HG03103 (cell line): ENCODE measurements at regions not wholly inside any gene's neighbourhood (a gene's known extent, or its start where the extent isn't known, plus 50 kb on each side); places are given as distances from the start of the nearest gene placed in this dataset.
A peak's percentile ranks its signal among the peaks of the same experiment; 100 is the strongest.

Experiments used
- ATAC-seq: cut with Tn5 transposase; IDR thresholded peaks from one replicate; pipeline ENCODE4 v1.9.1; 2021; ENCODE audit warnings: low read depth; ENCODE audit not compliant: unreplicated experiment

DNA sequence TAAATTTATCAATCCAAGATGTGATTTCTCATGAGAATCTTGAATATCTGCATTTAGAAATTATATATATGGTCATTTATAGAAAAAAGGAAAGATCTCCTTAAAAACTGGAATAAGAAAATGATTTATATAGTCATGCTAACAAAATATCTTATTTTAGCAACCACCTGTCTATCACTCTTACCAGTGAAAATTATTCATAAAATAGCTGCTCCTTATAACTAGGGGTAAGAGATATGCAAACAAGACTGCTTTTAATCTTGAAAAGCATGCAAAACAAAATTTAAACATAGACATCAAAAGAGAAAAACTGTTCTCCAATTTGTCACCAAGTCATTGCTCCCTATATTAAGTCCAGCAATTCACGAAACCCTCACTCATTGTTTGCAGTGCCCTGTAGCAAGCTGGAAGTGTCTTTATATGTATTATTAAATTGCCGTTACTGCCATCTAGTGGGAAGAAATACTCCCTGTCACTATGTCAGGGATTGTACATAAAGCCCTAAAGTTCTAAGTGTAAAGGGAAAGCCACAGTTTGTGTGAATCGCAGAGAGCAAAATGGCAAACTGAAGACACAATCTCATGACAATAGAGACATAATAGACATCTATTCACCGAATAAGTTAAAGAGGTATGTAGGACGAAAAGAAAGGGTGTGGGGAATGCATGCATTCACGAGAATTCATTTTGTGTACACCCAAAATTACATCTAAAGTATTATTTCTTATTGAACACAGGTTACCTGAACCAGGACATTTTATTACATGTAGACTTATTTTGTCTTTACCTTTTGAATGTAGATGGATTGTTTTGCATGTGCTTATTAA lies 600.5 kb downstream of the USP25 start:
- ATAC-seq = peak; percentile 88

DNA sequence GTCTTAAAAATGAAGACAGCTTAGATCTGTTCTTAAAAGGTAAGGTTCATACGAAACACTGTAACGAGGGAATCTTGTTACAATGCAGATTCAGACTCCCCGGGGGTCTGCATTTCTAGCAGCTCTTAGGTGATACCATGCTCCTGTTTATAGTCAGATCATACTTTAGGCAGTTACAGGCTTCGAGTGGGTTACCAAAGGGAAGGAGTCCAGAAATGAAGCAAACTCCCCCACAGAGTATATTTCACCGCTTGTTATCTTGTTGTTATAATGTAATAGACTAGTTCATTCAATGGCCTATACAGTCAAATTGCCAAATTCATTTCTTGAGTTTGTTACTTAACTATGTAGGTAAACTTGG lies 601.1 kb downstream of the USP25 start:
- ATAC-seq = no peak

GRCh38 chr21:16337266-16337665 lies 607.5 kb downstream of the USP25 start:
- ATAC-seq = no peak

- ATAC-seq = no peak
These were observed 613.1 kb downstream of the USP25 start for GRCh38 chr21:16342932-16343331.

GRCh38 chr21:16343776-16344175 lies 614.0 kb downstream of the USP25 start:
- no peak for ATAC-seq

- ATAC-seq = no peak
These were observed 616.0 kb downstream of the USP25 start for GRCh38 chr21:16345757-16346156.

DNA sequence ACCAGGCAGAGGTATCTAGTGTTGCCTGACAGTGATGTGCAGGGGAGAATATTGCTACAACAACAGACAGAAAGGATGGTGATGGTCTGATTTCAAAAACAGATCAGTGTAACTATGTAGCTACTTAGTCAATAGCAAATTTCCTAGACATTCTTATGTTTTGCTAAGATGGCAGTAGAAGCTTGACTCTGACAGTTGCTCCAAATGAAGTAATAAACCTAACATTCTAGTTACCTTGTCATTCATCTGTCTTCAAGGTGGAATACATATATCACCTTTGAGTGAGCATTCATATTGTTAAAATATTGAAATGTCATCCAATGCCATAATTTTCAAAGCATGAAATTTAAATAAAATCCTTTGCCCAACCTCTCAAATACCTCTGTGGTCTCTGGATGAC lies 617.4 kb downstream of the USP25 start:
- no peak for ATAC-seq

DNA sequence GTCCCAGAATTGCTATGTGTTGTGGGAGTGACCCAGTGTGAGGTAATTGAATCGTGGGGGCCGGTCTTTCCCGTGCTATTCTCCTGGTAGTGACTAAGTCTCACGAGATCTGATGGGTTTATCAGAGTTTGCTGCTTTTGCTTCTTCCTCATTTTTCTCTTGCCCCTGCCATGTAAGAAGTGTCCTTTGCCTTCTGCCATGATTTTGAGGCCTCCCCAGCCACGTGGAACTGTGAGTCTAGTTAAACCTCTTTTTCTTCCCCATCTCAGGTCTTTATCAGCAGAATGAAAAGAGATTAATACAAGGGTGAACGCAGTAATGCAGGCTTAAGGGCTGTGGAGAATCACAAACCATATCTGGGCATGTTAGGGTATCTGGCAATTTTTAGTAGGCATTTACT lies 624.0 kb downstream of the USP25 start:
- ATAC-seq = no peak

- no peak for ATAC-seq
These were observed 628.2 kb downstream of the USP25 start for GRCh38 chr21:16357994-16358393.

DNA sequence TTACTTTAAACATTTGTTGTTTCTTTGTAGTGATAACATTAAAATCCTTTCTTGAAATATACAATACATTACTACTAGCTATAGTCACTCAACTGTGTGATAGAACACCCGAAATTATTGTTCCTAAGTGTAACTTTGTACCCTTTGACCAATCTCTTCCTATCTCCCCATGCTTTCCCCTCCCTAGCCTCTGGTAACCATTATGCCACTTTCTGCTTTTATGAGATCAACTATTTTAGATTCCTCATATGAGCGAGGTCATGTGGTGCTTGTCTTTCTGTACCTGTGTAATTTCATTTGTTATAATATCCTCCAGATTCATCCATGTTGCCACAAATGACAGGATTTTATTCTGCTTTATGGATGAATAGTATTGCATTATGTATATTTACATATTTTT lies 629.0 kb downstream of the USP25 start:
- ATAC-seq = no peak

DNA sequence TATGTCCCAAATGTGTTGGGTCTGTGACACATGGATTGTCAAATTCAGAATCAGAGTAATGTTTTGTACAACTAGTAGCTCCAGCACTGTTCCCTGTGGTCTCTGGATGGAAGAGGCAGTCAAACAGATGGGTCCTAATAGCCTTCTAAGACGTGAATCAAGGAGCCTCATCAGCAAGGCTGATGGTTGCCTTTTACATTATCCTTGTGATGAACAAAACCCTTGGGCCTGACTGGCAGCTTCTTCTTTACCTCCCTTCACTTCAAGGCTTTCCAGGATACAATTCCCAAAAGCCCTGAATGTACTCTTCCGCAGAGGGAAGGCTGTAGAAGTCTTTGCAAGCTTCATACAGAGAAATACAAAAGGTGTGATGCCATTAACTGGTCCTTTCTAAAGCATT lies 633.3 kb downstream of the USP25 start:
- ATAC-seq = no peak

DNA sequence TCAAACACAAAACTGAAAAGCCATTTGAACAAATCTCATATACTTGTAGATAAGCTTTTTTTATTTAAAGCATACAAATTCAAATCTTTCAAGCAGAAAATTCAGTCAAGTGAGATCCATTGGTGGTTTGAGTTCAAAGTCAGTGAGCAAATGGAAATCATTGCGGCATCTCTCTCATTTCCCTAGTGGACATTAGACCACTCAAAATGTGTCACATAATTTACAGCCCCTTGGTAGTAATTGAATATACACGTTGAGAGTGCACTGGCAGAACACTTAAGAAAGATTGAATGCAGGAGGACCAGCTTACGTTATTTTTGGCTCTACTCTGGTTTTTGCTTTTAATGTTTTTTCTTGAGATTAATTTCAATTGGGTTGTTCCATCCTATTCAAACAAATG lies 633.7 kb downstream of the USP25 start:
- ATAC-seq = no peak

DNA sequence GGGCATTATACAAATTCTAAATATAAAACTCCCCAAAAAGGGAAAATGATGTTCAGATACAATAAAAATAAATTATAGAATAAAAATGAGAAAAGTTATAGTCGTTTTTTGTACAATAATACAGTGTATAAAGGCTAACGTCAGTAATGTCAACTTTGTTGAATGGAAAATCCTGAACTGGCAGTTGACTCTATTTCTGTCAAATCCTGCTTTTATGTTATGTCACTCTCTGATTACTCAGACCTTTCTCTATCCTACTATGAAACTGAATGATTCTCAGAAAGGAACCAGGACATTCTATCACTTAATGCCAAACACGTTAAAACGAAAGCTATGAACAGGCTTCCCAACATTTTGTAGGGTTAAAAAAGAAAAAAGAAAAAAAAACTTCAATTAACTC lies 636.4 kb downstream of the USP25 start:
- ATAC-seq = no peak

- no peak for ATAC-seq
These were observed 637.3 kb downstream of the USP25 start for GRCh38 chr21:16367079-16367478.

DNA sequence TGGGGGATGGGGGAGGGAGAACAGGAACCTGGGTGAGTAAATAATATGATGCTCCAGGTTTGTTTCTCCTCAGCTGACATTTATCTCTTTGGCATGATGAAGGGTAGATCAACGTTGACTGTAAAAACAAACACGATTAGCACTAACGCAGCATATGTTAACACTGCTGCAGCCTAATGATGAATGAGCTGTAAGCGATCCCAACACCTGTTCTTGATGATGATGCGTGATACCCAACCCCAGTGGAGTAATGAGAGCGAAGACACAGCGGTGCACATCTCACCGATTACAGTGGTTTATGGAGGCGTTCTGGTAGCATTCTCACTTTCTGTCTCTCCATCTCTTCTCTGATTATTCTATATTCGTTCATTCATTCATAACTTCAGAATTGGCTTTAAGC lies 640.4 kb downstream of the USP25 start:
- ATAC-seq = no peak

- ATAC-seq = no peak
These were observed 642.8 kb downstream of the USP25 start for GRCh38 chr21:16372586-16372985.

DNA sequence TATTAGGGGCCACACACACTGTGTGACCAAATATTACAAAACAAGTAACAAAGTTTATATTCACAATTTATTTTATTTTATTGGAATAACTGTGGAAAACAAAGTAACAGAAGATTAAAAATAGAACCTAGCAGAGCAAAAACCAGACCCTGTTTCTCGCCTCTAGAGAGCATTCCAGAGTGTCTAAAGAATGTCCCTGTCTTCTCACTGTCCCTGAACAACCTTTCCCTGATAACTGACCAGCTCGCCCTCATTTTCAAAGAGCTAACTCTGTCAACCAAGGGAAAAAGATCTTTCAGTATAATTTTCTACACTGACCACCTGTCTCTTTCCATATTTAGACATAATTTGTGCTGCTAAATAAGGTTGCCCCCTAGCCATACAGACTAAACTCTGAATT lies 646.9 kb downstream of the USP25 start:
- no peak for ATAC-seq

- ATAC-seq = no peak
These were observed 647.4 kb downstream of the USP25 start for GRCh38 chr21:16377120-16377658.

DNA sequence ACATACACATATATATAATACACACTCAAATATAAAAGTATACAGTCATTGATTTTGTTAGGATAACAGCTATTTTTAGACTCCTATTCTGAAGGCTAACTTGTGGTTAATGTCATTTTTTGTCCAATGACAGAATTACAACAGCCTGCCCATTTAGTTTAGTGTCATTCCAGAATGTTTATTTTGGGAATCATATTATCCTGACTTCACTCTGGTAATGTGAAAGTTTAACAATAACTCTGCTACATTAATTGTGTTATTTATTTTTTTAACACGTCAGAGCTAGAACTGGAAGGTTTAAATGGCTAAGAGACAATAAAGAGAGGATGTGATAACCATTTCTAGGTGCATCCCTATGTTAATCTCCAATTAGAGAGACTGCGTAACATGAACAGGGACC lies 648.1 kb downstream of the USP25 start:
- no peak for ATAC-seq

GRCh38 chr21:16378525-16378924 lies 648.7 kb downstream of the USP25 start:
- ATAC-seq = no peak

- no peak for ATAC-seq
These were observed 658.5 kb downstream of the USP25 start for GRCh38 chr21:16388291-16388690.

GRCh38 chr21:16388911-16389560 lies 659.3 kb downstream of the USP25 start:
- ATAC-seq = no peak
